ENCODE measurements at regions not wholly inside any gene's neighbourhood (a gene's known extent, or its start where the extent isn't known, plus 50 kb on each side); places are given as distances from the start of the nearest gene placed in this dataset.

GRCh38 chr4:186906722-186907121, 183.1 kb upstream of the FAT1 start:
- ATAC-seq (no peak), FAIRE-seq (no peak), DNase-seq (ENCODE audit: low spot score) (no peak)
- in situ Hi-C loops (cut with HindIII; ENCODE audit: extremely low pct_ligation_motif_present, low pct_unique_long_range_greater_than_20kb) (no loop called here), intact Hi-C loops (cut with micrococcal nuclease; ENCODE audit: unreplicated experiment) (no loop called here)
- H3K79me2 ChIP-seq (ENCODE audit: insufficient read depth, low read length): no peaks in the 10 kb centered on the region
- no peak overlapping the region for H2AFZ ChIP-seq (ENCODE audit: low read length)
- no peak overlapping the region for H3K27ac ChIP-seq (ENCODE audit: extremely low read length, insufficient read depth, low read length)
- POLR2A ChIA-PET: no interaction called here
- TF ChIP-seq ZNF382 (CRISPR knock-in tag; IDR thresholded peaks at IDR 0.05; ENCODE audit: borderline replicate concordance): no peak
- TF ChIP-seq AKAP8 (CRISPR knock-in tag; IDR thresholded peaks at IDR 0.05): no peak
- TF ChIP-seq ZNF530 (CRISPR knock-in tag; IDR thresholded peaks at IDR 0.05; ENCODE audit: low read depth): no peak
- TF ChIP-seq KDM2A (CRISPR knock-in tag; IDR thresholded peaks at IDR 0.05; ENCODE audit: borderline replicate concordance, low read depth): no peak
- TF ChIP-seq CAMTA2 (CRISPR knock-in tag; IDR thresholded peaks at IDR 0.05; ENCODE audit: borderline replicate concordance): no peak
- no peak for TF ChIP-seq ZNF577 (CRISPR knock-in tag; IDR thresholded peaks at IDR 0.05; ENCODE audit: borderline replicate concordance, low read depth)
- no peak for TF ChIP-seq TFDP1 (CRISPR knock-in tag; IDR thresholded peaks at IDR 0.05; ENCODE audit: borderline replicate concordance)
- no peak for TF ChIP-seq TOPORS (CRISPR knock-in tag; IDR thresholded peaks at IDR 0.05)
- no TSS peak for BruUV-seq (replicated peaks)
- H3K36me3 ChIP-seq (replicated peaks in 1 of 2; ENCODE audit: control insufficient read depth in 1 of 2, insufficient read depth in 2 of 2, low read length in 2 of 2): no peaks in the 10 kb centered on the region
- H3K27me3 ChIP-seq (ENCODE audit: control insufficient read depth in 1 of 2, insufficient read depth in 2 of 2, low read length in 2 of 2): peaks cover 0 to under 1% of the 10 kb centered on the region in 2 experiments; a peak in 1 of 5 replicates
- no peak overlapping the region for H3K9ac ChIP-seq (ENCODE audit: insufficient read depth, low read depth, low read length)
- no peaks in the 10 kb centered on the region for H3K9me3 ChIP-seq (ENCODE audit: low read length)
- H3K4me2 ChIP-seq (ENCODE audit: low read depth, low read length): no peak overlapping the region
- H3K4me1 ChIP-seq (ENCODE audit: insufficient read depth, low read length): peaks cover 30% of the 10 kb centered on the region
- H4K20me1 ChIP-seq (ENCODE audit: insufficient read depth, low read length): no peaks in the 10 kb centered on the region
- no peak overlapping the region for H3K4me3 ChIP-seq (replicated peaks in 1 of 3; ENCODE audit: insufficient read depth in 1 of 3, low read depth in 2 of 3, low read length in 3 of 3)
- CTCF ChIA-PET (ENCODE audit: low intra/inter-chr PET ratio, low total read pairs): no interaction called here
- 81% methylated on average over 12 of the region's 12 CpGs for WGBS (ENCODE audit: low lambda C conversion rate)

- no peaks in the 10 kb centered on the region for H3K9me3 ChIP-seq (ENCODE audit: low read length)
- ATAC-seq: no peak
- CTCF ChIA-PET (ENCODE audit: low intra/inter-chr PET ratio, low total read pairs): no interaction called here
- H3K79me2 ChIP-seq (ENCODE audit: insufficient read depth, low read length): no peaks in the 10 kb centered on the region
- POLR2A ChIA-PET: no interaction called here
- intact Hi-C loops (cut with micrococcal nuclease; ENCODE audit: unreplicated experiment): no loop called here
- no peak for FAIRE-seq
- H3K4me1 ChIP-seq (ENCODE audit: insufficient read depth, low read length): no peaks in the 10 kb centered on the region
- no peak overlapping the region for H3K9ac ChIP-seq (ENCODE audit: insufficient read depth, low read depth, low read length)
- no peak for DNase-seq (ENCODE audit: low spot score)
- in situ Hi-C loops (cut with HindIII; ENCODE audit: extremely low pct_ligation_motif_present, low pct_unique_long_range_greater_than_20kb): no loop called here
- peaks cover 0 to 8% of the 10 kb centered on the region in 2 experiments; a peak in 2 of 5 replicates for H3K27me3 ChIP-seq (ENCODE audit: control insufficient read depth in 1 of 2, insufficient read depth in 2 of 2, low read length in 2 of 2)
- no peak overlapping the region for H3K27ac ChIP-seq (ENCODE audit: extremely low read length, insufficient read depth, low read length)
- BruUV-seq (replicated peaks): no TSS peak
- no peak overlapping the region for H3K4me3 ChIP-seq (replicated peaks in 1 of 3; ENCODE audit: insufficient read depth in 1 of 3, low read depth in 2 of 3, low read length in 3 of 3)
- no peaks in the 10 kb centered on the region for H3K36me3 ChIP-seq (replicated peaks in 1 of 2; ENCODE audit: control insufficient read depth in 1 of 2, insufficient read depth in 2 of 2, low read length in 2 of 2)
- H3K4me2 ChIP-seq (ENCODE audit: low read depth, low read length): no peak overlapping the region
- WGBS (ENCODE audit: low lambda C conversion rate): 8% methylated on average over 1 of the region's 1 CpG
- H2AFZ ChIP-seq (ENCODE audit: low read length): no peak overlapping the region
- no peaks in the 10 kb centered on the region for H4K20me1 ChIP-seq (ENCODE audit: insufficient read depth, low read length)
- TF ChIP-seq CEBPG (CRISPR knock-in tag; IDR thresholded peaks at IDR 0.05): peak; percentile 37; the same call in 1 of the 2 replicates
- no peak for TF ChIP-seq SYNCRIP (IDR thresholded peaks at IDR 0.05; ENCODE audit: insufficient read depth, low read depth, low read length)
These were observed 186.7 kb upstream of the FAT1 start for GRCh38 chr4:186910385-186910784.
